Endothelial cell of umbilical vein (primary cell): ENCODE measurements at regions not wholly inside any gene's neighbourhood (a gene's known extent, or its start where the extent isn't known, plus 50 kb on each side); places are given as distances from the start of the nearest gene placed in this dataset.

Source experiments
- CTCF ChIP-seq, 2 donors: IDR thresholded peaks; 1 replicate in 1 of 2; 2 replicates in 1 of 2; pipeline ENCODE4 v1.5.1; 2011; ENCODE audit warnings: low read length in 2 of 2, mild to moderate bottlenecking in 2 of 2, moderate library complexity in 2 of 2, control low read depth in 1 of 2, inconsistent platforms in 1 of 2, low read depth in 1 of 2; ENCODE audit not compliant: insufficient read depth in 1 of 2; ENCODE audit errors: extremely low read depth in 1 of 2
- GATA2 ChIP-seq: IDR thresholded peaks from 2 replicates; pipeline ENCODE4 v1.7.0; 2011; ENCODE audit warnings: low read depth, mild to moderate bottlenecking, moderate library complexity, mixed read lengths, low read length; ENCODE audit not compliant: insufficient read length, insufficient read depth
- MAX ChIP-seq: IDR thresholded peaks from 2 replicates; pipeline ENCODE4 v1.6.1; 2011; ENCODE audit not compliant: insufficient read depth, insufficient read length
- MYC ChIP-seq: IDR thresholded peaks from one replicate; pipeline ENCODE4 v1.6.1; 2011; ENCODE audit warnings: mild to moderate bottlenecking, low read depth, low read length
- POLR2A ChIP-seq: IDR thresholded peaks from 2 replicates; pipeline ENCODE4 v1.6.1; 2012; ENCODE audit warnings: low read depth, mild to moderate bottlenecking, control low read depth, low read length

GRCh38 chr11:92711926-92712325, 257.5 kb upstream of the MTNR1B start:
- TF ChIP-seq MAX (no peak), POLR2A (no peak), CTCF (IDR thresholded peaks at IDR 0.05; ENCODE audit: extremely low read depth in 1 of 2, insufficient read depth in 1 of 2, low read depth in 1 of 2, low read length in 2 of 2) (no peak), MYC (no peak), GATA2 (no peak)
